ENCODE measurements at regions not wholly inside any gene's neighbourhood (a gene's known extent, or its start where the extent isn't known, plus 50 kb on each side); places are given as distances from the start of the nearest gene placed in this dataset.

- DNase-seq (ENCODE audit: low spot score) (no peak), ATAC-seq (ENCODE audit: low FRiP score) (no peak)
- no peak for TF ChIP-seq CTCF (IDR thresholded peaks at IDR 0.05)
Observed at GRCh38 chr3:193998628-193999195, 137.2 kb upstream of the HES1 start.

- TF ChIP-seq CTCF (IDR thresholded peaks at IDR 0.05) = no peak
- DNase-seq (ENCODE audit: low spot score) = no peak
- ATAC-seq (ENCODE audit: low FRiP score) = no peak
Observed at GRCh38 chr3:194000100-194000499, 135.8 kb upstream of the HES1 start.

GRCh38 chr3:194000712-194001111, 135.2 kb upstream of the HES1 start:
- no peak for DNase-seq (ENCODE audit: low spot score)
- TF ChIP-seq CTCF (IDR thresholded peaks at IDR 0.05) = no peak

GRCh38 chr3:194001728-194002459, 134.1 kb upstream of the HES1 start:
- DNase-seq (ENCODE audit: low spot score) (no peak), ATAC-seq (ENCODE audit: low FRiP score) (no peak)

More at GRCh38 chr3:194000712-194001111, 135.2 kb upstream of the HES1 start:
- ATAC-seq (ENCODE audit: low FRiP score) = no peak

GRCh38 chr3:194003114-194004057, 132.6 kb upstream of the HES1 start:
- peak; percentile 94 for ATAC-seq (ENCODE audit: low FRiP score)
- peak; percentile 68 for DNase-seq (ENCODE audit: low spot score)
- no peak for TF ChIP-seq CTCF (IDR thresholded peaks at IDR 0.05)

More at GRCh38 chr3:194001728-194002459, 134.1 kb upstream of the HES1 start:
- TF ChIP-seq CTCF (IDR thresholded peaks at IDR 0.05) = no peak

GRCh38 chr3:194005930-194006501, 129.9 kb upstream of the HES1 start:
- no peak for TF ChIP-seq CTCF (IDR thresholded peaks at IDR 0.05)

More at GRCh38 chr3:194005930-194006501, 129.9 kb upstream of the HES1 start:
- ATAC-seq (ENCODE audit: low FRiP score) (no peak), DNase-seq (ENCODE audit: low spot score) (no peak)
